Stimulated activated CD8-positive, alpha-beta memory T cell treated with anti-CD3 and anti-CD28 coated beads, Interleukin-12 subunit alpha, Interleukin-12 subunit beta, amount 100 ng/mL, for 24 hours (primary cell): ENCODE measurements at regions not wholly inside any gene's neighbourhood (a gene's known extent, or its start where the extent isn't known, plus 50 kb on each side); places are given as distances from the start of the nearest gene placed in this dataset.

Source experiments
- DNase-seq: peaks from one replicate; pipeline ENCODE4 v3.0.0-alpha.2; 2020; ENCODE audit errors: extremely low read depth

DNA sequence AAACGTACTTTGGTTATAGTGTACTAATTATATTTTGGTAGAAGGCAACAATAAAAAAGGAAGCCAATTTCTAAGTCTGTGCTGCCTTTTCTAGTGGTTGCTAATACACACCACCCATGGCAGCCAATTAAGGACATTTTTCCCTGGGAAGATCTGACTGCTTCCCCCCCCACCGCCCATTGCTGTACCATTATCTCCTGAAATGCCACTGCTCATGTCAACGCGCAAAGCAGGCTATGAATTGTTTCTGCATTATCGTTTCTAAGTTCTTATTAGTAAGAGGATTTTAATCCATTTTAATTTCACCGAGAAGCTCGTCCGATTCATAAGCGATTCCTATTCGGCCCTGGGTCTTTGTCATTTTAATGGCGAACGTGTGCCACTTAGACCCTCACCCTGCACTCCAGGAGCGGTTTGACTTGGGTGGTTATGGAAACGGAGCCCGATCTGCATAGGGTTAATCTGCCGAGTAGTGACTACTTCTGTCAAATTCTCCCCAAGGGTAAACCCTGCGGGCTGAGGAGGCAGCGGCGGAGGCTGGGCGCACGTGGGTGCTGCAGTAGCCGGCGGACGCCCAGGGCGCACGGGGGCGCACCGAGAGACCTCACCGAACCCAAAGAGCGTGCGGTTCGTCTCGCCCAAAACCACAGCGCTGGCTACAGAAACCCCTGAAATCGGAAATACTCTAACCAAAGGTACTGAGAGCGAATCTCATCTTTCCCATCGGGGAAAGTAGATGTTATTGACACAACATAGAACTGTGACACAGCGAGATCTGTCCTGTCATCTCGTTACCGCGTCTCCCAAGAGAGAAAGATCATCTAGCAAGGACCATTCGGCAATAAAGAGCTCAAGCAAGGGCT is 55.8 kb upstream of the SHC3 start:
- DNase-seq, result peak; percentile 22

DNA sequence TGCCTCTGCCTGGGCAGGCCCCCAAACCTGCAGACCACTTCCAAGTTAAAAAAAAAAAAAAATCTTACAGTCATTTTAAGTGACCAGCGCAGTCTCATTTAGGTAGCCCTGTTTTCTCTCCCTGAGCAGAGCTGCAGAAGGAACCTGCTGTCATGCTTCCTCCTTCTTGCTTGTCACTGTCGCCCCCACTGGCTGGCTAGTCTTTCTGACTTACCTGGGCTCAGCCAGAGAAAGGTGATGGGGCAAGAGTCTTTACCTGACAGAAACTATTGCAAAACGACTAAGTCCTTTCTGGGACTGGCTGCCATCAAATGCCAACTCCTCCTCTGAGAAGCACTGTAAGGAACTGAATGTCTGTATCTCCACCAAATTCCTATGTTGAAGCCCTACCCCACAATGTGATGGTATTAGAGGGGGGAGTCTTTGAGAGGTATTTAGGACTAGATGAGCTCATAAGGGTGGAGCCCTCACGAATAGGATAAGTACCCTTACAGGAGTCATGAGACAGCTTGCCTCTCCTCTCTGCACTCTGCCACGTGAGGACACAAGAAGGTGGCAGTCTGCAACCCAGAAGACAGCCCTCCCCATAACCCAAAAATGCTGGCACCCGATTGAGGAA is 58.4 kb upstream of the SHC3 start:
- DNase-seq, result no peak

DNA sequence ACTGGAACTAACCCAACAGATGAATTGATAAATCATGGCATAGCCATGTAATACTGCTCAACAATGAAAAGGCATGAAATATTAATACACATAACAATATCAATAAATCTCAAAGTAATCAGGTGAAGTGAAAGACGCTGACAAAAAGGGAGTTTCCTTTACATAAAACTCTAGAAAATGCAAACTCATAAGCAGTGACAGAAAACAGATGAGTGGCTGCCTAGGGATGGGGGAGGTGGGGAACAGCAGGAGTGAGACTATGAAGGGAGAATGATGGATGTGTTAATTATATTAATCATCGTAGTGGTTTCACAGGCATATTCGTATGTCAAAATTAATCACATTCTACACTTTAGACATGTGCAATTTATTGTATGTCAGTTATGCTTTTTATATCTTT is 59.8 kb upstream of the SHC3 start:
- no peak for DNase-seq

DNA sequence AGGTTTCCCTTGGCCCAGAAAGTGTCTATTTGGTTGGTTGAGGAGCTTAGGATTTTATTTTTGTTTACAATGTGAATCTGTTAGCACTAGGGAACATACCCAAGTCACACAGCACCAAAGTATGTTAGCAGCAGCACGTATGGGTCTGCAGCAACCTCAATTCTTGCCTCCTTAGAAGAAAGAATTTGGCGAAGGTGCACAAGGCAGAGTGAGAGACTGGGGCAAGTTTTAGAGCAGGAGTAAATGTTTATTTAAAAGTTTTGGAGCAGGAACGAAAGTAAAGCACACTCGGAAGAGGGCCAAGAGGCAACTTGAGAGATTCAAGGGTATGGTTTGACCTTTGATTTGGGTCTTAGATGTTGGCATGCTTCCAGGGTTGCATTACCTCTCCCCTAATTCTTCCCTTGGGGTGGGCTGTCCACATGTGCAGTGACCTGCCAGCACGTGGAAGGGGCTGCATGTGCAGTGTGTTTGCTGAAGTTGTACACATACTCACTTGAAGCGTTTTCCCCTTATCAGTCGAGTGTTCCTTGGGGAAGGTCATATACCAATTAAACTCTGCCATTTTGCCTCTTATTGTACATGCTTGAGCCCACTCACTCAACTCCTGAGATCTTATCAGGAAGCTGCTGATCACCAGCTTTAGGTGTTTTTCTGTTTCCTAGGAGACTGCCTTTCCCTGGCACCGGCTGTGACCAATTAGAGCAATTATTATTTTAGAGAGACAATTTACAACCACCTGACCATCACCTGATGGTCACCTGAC is 64.9 kb upstream of the SHC3 start:
- DNase-seq, result no peak

DNA sequence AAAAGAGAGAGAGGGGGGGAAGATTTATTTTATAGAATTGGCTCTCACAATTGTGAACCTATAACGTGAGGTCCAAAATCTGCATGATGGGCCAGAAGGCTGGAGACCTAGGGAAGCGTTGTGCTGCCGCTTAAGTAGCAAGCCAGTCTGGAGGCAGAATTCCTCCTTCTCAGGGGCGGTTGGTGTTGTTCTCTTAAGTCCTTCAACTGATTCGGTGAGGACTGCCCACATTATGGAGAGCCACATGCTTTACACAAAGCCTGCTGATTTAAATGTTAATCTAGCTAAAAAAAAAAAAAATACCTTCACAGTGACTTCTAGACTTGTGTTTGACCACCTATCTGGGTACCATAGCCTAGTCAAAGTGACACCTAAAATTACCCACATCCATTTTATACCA is 64.2 kb upstream of the CKS2 start:
- no peak for DNase-seq

DNA sequence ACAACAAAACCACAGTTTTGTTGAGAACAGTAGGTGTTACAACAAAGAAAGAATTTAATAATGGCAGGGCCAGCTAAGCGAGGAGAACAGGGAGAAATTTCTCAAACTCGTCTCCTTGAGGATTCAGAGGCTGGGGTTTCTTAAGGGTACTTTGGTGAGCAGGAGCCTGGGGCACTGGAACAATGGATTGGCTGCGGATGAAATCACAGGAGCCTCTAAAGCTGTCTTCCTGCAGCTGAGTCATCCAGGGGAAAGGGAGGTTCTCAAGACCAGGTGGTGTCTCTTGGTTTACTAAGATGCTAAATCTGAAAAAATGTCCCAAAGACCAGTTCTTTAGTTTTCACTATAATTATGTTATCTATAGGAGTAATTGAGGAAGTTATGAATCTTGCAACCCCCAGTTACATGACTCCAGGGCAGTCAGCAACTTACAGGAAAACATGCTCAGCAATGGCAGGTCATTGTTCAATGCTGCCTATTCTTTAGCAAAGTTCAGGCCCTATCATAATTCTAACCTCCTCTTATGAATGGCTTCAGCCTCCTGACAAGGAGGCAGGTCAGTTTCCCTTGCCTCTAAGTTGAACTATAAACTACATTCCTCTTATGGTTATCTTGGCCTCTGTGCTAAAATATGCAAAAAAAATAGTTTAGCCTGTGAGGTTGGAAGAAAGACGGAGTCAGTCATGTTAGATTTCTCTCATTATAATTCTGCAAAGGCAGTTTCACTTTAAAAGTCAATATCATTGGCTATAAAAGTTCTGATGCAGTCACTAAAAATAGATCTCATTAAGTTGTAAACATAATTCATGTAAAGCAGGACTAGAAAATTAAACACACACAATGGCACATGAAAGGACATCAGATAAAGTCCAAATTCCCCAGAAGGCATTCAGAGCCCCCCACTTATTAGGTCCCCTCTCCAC is 63.3 kb upstream of the CKS2 start:
- DNase-seq, result no peak

DNA sequence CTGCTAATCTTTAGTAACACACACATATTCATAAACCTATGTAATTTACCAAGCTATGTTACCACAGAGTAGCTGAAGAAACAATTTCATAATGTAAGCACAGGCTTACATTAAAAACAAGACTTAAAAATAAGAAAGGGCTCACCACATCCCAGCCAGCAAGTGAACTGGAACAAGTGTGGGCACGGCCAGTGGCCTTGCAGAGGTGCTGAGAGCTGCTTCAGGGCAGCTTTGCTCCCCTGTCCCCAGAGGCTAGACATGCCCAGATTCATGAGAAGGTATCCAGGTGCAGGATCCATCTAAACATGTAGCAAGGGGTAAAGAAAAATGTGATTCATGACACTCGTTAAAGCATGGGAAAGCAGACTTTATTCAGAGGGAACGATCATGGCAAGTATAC is 62.0 kb upstream of the CKS2 start:
- DNase-seq, result no peak

DNA sequence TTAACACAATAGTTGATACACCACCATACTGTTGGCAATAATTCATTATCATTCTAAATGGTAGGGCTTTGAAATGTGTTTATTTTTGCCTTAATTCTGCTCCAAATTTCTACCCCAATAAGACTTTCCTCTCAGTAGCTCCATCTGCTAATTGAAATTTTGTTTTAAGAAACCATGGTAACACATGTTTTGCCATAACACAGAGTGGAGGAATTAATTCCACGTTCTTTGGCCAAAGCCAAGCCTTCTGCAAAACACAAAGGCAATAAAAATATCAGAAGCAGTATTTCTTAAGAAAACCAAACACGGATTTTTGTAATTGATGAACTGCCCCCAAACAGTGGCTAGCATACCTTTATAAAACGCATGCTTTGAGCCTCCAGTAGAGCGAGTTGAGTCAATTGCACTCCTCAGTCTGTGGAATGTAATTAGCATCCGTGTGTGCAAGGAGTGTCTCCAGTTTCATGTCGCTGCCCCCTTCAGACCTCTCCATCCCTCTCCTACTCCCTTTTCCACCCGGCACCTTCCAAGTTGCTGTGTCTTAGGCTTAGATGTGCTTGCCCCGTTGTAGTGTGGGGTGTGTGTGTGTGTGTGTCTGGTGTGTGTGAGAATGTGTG is 58.2 kb upstream of the CKS2 start:
- no peak for DNase-seq

DNA sequence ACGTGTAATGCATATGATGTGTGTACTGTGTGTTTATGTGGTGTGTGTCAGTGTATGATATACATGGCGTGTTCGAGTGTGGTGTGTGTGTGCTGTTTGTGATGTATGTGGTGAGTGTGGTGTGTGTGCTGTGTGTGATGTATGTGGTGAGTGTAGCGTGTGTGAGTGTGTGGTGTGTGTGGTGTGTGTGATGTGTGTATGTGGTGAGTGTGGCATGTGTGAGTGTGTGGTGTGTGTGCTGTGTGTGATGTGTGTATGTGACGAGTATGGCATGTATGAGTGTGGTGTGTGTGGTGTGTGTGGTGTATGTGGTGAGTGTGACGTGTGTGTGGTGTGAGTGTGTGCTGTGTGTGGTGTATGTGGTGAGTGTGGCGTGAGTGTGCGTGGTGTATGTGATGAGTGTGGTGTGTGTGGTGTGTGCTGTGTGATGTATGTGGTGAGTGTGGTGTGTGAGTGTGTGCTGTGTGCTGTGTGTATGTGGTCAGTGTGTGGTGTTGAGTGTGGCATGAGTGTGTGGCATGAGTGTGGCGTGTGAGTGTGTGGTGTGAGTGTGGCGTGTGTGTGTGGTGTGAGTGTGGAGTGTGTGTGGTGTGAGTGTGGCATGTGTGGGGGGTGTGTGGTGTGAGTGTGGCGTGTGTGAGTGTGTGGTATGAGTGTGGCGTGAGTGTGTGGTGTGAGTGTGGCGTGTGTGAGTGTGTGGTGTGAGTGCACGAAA is 56.8 kb upstream of the CKS2 start:
- no peak for DNase-seq

DNA sequence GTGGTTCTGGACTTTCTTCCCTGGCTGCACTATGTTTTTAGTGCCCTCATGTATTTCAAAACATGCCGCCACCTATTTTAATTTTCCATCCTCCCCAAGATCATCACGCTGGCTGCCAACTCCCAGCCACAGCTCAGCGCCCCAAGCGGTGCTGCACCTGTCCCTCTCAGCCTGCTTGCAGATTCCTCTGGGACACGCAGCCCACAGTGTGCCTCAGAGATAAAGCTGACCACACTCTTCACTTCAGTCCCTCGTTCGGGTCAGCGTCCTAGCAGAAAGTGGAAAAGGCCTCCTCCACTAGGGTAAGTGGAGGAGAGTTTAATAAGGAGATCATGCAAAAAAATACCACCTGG is 56.2 kb upstream of the CKS2 start:
- DNase-seq, result no peak

DNA sequence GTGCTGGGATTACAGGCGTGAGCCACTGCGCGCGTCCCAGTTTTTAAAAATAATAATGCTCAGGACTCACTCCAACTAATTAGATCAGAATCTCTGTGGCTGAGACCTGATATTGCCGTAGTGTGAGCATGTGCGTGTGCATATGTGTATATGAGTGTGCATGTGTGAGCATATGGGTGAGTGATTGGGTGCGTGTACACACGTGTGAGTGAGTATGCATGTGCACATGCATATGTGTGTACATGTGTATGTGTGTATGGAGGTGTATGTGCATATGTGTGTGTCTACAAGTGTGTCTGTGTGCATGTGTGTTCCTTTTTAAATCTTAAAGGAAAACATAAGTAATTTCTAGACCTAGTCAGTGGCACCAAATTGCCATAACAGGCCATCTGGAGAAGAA is 54.8 kb upstream of the CKS2 start:
- no peak for DNase-seq

DNA sequence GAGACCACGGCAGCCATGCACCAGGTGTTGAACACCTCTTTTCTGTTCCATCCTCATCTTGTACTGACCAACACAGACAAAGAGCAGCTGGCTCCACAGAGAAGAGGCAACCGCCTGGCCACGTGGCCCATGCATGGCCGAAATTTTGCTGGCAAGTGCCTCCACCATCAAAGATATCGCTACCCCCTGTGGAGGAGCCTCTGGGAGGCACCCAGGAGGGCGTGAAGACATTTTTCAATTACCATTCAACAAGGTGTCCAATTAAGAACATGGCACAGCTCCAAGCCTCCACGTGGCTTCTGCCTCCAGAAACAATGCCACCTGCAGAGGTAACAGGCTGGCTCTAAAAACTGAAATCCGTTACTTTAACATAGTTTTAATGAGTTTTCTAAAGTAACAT is 54.4 kb upstream of the CKS2 start:
- DNase-seq, result no peak

DNA sequence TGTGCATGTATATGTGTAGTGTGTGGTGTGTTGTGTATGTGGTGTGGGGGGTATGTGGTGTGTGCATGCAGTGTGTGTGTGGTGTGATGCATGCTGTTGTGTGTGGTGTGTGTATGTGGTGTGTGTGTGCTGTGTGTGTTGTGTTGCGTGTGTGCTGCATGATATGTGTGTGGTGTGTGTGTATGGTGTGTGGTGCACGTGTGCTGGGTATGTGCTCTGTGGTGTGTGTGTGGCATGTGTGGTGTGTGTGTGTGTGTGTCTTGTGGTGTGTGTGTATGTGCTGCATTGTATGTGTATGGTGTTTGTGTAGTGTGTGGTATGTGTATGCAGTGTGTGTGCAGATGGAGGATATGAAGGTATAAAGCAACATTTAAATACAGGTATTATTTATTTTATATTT is 50.5 kb upstream of the CKS2 start:
- no peak for DNase-seq
